Activated T-cell treated with anti-CD3 and anti-CD28 coated beads, Interleukin-2, amount 50 U/mL, for 24 hours (primary cell): ENCODE measurements at regions not wholly inside any gene's neighbourhood (a gene's known extent, or its start where the extent isn't known, plus 50 kb on each side); places are given as distances from the start of the nearest gene placed in this dataset.

Experiments
- DNase-seq: peaks from one replicate; pipeline ENCODE4 v3.0.0-alpha.2; 2020
- H3K27ac Mint-ChIP-seq: 2 replicates; pipeline ENCODE4 v1.8.0; 2020; ENCODE audit warnings: mild to moderate bottlenecking, mixed read lengths
- H3K27me3 Mint-ChIP-seq: 2 replicates; pipeline ENCODE4 v1.8.0; 2020; ENCODE audit warnings: mixed read lengths
- H3K36me3 Mint-ChIP-seq: 2 replicates; pipeline ENCODE4 v1.8.0; 2020; ENCODE audit warnings: low read depth, mixed read lengths
- H3K4me1 Mint-ChIP-seq: 2 replicates; pipeline ENCODE4 v1.8.0; 2020; ENCODE audit warnings: low read depth, mixed read lengths
- H3K4me3 Mint-ChIP-seq: 2 replicates; pipeline ENCODE4 v1.8.0; 2020; ENCODE audit warnings: mild to moderate bottlenecking, moderate library complexity, mixed read lengths
- H3K9me3 Mint-ChIP-seq: 2 replicates; pipeline ENCODE4 v1.8.0; 2020; ENCODE audit warnings: mixed read lengths

GRCh38 chr2:62370321-62371250, 135.4 kb downstream of the TMEM17 start:
- Mint-ChIP-seq H3K27ac (no peak overlapping the region), H3K36me3 (no peaks in the 10 kb centered on the region), H3K9me3 (peaks cover 8% of the 10 kb centered on the region), H3K27me3 (no peaks in the 10 kb centered on the region), H3K4me1 (no peaks in the 10 kb centered on the region), H3K4me3 (no peak overlapping the region)
- no peak for DNase-seq

GRCh38 chr2:62369541-62370202, 136.3 kb downstream of the TMEM17 start:
- DNase-seq: no peak
- Mint-ChIP-seq H3K36me3 (no peaks in the 10 kb centered on the region), H3K9me3 (peaks cover 8% of the 10 kb centered on the region), H3K4me1 (no peaks in the 10 kb centered on the region), H3K4me3 (no peak overlapping the region), H3K27me3 (no peaks in the 10 kb centered on the region), H3K27ac (no peak overlapping the region)

- no peak for DNase-seq
- Mint-ChIP-seq H3K4me3 (no peak overlapping the region), H3K4me1 (no peaks in the 10 kb centered on the region), H3K27ac (no peak overlapping the region), H3K36me3 (no peaks in the 10 kb centered on the region), H3K27me3 (no peaks in the 10 kb centered on the region), H3K9me3 (peaks cover 5% of the 10 kb centered on the region)
Observed at GRCh38 chr2:62364791-62365528, 141.0 kb downstream of the TMEM17 start.

GRCh38 chr2:62363166-62363565, 142.8 kb downstream of the TMEM17 start:
- no peak overlapping the region for H3K4me3 Mint-ChIP-seq
- DNase-seq: no peak
- H3K9me3 Mint-ChIP-seq: peaks cover 5% of the 10 kb centered on the region
- no peaks in the 10 kb centered on the region for H3K27me3 Mint-ChIP-seq
- no peak overlapping the region for H3K27ac Mint-ChIP-seq
- no peaks in the 10 kb centered on the region for H3K4me1 Mint-ChIP-seq
- no peaks in the 10 kb centered on the region for H3K36me3 Mint-ChIP-seq

GRCh38 chr2:62362561-62362960, 143.4 kb downstream of the TMEM17 start:
- Mint-ChIP-seq H3K9me3 (peaks cover 5% of the 10 kb centered on the region), H3K4me3 (no peak overlapping the region), H3K4me1 (no peaks in the 10 kb centered on the region), H3K27ac (no peak overlapping the region), H3K36me3 (no peaks in the 10 kb centered on the region), H3K27me3 (no peaks in the 10 kb centered on the region)
- no peak for DNase-seq

- Mint-ChIP-seq H3K36me3 (no peaks in the 10 kb centered on the region), H3K9me3 (peaks cover 5% of the 10 kb centered on the region), H3K4me3 (no peak overlapping the region), H3K27me3 (no peaks in the 10 kb centered on the region), H3K27ac (no peak overlapping the region), H3K4me1 (no peaks in the 10 kb centered on the region)
- no peak for DNase-seq
Observed at GRCh38 chr2:62361964-62362363, 144.0 kb downstream of the TMEM17 start.

GRCh38 chr2:62354771-62355561, 151.0 kb downstream of the TMEM17 start:
- H3K36me3 Mint-ChIP-seq: no peaks in the 10 kb centered on the region
- no peak overlapping the region for H3K4me3 Mint-ChIP-seq
- H3K27me3 Mint-ChIP-seq: no peaks in the 10 kb centered on the region
- DNase-seq: no peak
- no peaks in the 10 kb centered on the region for H3K9me3 Mint-ChIP-seq
- H3K27ac Mint-ChIP-seq: no peak overlapping the region
- H3K4me1 Mint-ChIP-seq: no peaks in the 10 kb centered on the region

- H3K36me3 Mint-ChIP-seq: no peaks in the 10 kb centered on the region
Observed at GRCh38 chr2:62352031-62352430, 154.0 kb downstream of the TMEM17 start.

GRCh38 chr2:62349788-62350187, 153.9 kb downstream of the B3GNT2 start:
- H3K27me3 Mint-ChIP-seq: no peaks in the 10 kb centered on the region
- no peak overlapping the region for H3K27ac Mint-ChIP-seq
- H3K9me3 Mint-ChIP-seq: no peaks in the 10 kb centered on the region

More at GRCh38 chr2:62352031-62352430, 154.0 kb downstream of the TMEM17 start:
- no peak overlapping the region for H3K27ac Mint-ChIP-seq
- no peak for DNase-seq
- H3K9me3 Mint-ChIP-seq: no peaks in the 10 kb centered on the region
- H3K4me1 Mint-ChIP-seq: no peaks in the 10 kb centered on the region
- H3K27me3 Mint-ChIP-seq: no peaks in the 10 kb centered on the region
- no peak overlapping the region for H3K4me3 Mint-ChIP-seq

GRCh38 chr2:62348700-62349099, 152.8 kb downstream of the B3GNT2 start:
- no peak for DNase-seq
- Mint-ChIP-seq H3K27ac (no peak overlapping the region), H3K9me3 (no peaks in the 10 kb centered on the region), H3K36me3 (no peaks in the 10 kb centered on the region), H3K27me3 (no peaks in the 10 kb centered on the region), H3K4me1 (peaks cover 4% of the 10 kb centered on the region), H3K4me3 (no peak overlapping the region)

More at GRCh38 chr2:62349788-62350187, 153.9 kb downstream of the B3GNT2 start:
- H3K4me3 Mint-ChIP-seq: no peak overlapping the region
- H3K36me3 Mint-ChIP-seq: no peaks in the 10 kb centered on the region
- H3K4me1 Mint-ChIP-seq: no peaks in the 10 kb centered on the region
- no peak for DNase-seq

GRCh38 chr2:62347563-62348270, 151.8 kb downstream of the B3GNT2 start:
- no peaks in the 10 kb centered on the region for H3K27me3 Mint-ChIP-seq
- H3K4me3 Mint-ChIP-seq: no peak overlapping the region
- H3K9me3 Mint-ChIP-seq: no peaks in the 10 kb centered on the region
- no peak overlapping the region for H3K27ac Mint-ChIP-seq
- no peaks in the 10 kb centered on the region for H3K36me3 Mint-ChIP-seq
- H3K4me1 Mint-ChIP-seq: peaks cover 4% of the 10 kb centered on the region
- no peak for DNase-seq

- Mint-ChIP-seq H3K36me3 (no peaks in the 10 kb centered on the region), H3K4me3 (no peak overlapping the region), H3K27ac (no peak overlapping the region), H3K27me3 (no peaks in the 10 kb centered on the region), H3K9me3 (no peaks in the 10 kb centered on the region), H3K4me1 (peaks cover 4% of the 10 kb centered on the region)
- no peak for DNase-seq
Observed at GRCh38 chr2:62344472-62344871, 148.6 kb downstream of the B3GNT2 start.

GRCh38 chr2:62343636-62344337, 147.9 kb downstream of the B3GNT2 start:
- Mint-ChIP-seq H3K4me3 (no peak overlapping the region), H3K4me1 (peaks cover 4% of the 10 kb centered on the region), H3K27me3 (no peaks in the 10 kb centered on the region), H3K9me3 (no peaks in the 10 kb centered on the region), H3K27ac (no peak overlapping the region), H3K36me3 (no peaks in the 10 kb centered on the region)
- no peak for DNase-seq
